Skeletal muscle satellite cell (primary cell): ENCODE measurements at regions not wholly inside any gene's neighbourhood (a gene's known extent, or its start where the extent isn't known, plus 50 kb on each side); places are given as distances from the start of the nearest gene placed in this dataset.

ENCODE experiments used
- H3K27me3 ChIP-seq: 2 replicates; pipeline ENCODE4 v1.7.0; 2013; ENCODE audit warnings: low read length; ENCODE audit not compliant: control insufficient read depth, insufficient read depth
- H3K36me3 ChIP-seq: 2 replicates; pipeline ENCODE4 v1.7.0; 2013; ENCODE audit warnings: mild to moderate bottlenecking, control low read depth, low read length; ENCODE audit not compliant: insufficient read depth
- H3K4me1 ChIP-seq: 2 replicates; pipeline ENCODE4 v1.7.0; 2013; ENCODE audit warnings: low read length; ENCODE audit not compliant: control insufficient read depth, insufficient read depth
- H3K4me2 ChIP-seq: 2 replicates; pipeline ENCODE4 v1.7.0; 2013; ENCODE audit warnings: mild to moderate bottlenecking, low read length
- H3K4me3 ChIP-seq: 2 replicates; pipeline ENCODE4 v1.7.0; 2013; ENCODE audit warnings: low read length
- H3K9ac ChIP-seq: 2 replicates; pipeline ENCODE4 v1.7.0; 2013; ENCODE audit warnings: mild to moderate bottlenecking, low read depth, low read length, moderate library complexity
- H3K9me3 ChIP-seq: replicated peaks from 2 replicates; pipeline ENCODE4 v1.7.0; 2013; ENCODE audit warnings: mild to moderate bottlenecking, control low read depth, low read length

DNA sequence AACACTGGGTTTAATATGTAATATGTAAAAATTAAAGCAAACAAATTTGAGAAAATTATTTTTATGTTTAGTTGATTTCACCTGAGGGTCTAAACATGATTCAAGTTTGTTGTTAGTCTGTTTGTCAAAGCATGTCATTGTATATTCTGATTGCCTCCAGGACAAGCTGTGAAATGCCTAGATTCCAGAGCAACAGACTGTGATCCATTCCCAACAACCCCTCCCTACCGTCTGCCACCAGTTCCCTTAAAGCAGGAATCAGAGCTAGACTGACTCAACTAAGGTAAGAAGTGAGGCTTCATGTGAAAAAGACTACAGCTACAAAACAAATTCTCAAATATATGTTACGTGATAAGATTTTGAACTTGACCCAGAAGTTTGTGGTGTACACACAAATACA, 304.2 kb downstream of the RAB38 start:
- Histone ChIP-seq H3K36me3 (no peaks in the 10 kb centered on the region), H3K4me1 (no peaks in the 10 kb centered on the region), H3K4me2 (no peak overlapping the region), H3K9me3 (no peaks in the 10 kb centered on the region), H3K9ac (no peak overlapping the region), H3K27me3 (no peaks in the 10 kb centered on the region), H3K4me3 (no peak overlapping the region)

DNA sequence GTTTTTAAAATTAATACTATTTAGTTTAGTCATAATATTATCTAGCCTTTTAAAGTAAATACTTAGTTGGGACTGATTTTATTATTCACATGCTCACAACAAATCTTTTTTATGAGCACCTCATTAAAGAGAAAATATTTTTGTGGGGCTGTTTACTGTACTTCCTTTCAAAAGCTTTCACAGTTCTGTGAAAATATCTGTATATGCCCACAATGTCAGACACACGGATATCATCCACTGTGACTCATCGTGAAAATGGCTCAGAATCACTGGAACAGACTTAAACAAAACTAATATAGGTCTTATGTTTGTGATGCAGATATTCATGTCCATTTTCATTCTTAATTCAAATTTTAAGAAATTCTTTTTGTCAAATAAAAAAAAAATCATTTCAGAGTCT, 305.2 kb downstream of the RAB38 start:
- no peaks in the 10 kb centered on the region for H3K9me3 ChIP-seq
- H3K4me2 ChIP-seq = no peak overlapping the region
- H3K9ac ChIP-seq = no peak overlapping the region
- no peak overlapping the region for H3K4me3 ChIP-seq
- no peaks in the 10 kb centered on the region for H3K4me1 ChIP-seq
- no peaks in the 10 kb centered on the region for H3K27me3 ChIP-seq
- H3K36me3 ChIP-seq = no peaks in the 10 kb centered on the region

DNA sequence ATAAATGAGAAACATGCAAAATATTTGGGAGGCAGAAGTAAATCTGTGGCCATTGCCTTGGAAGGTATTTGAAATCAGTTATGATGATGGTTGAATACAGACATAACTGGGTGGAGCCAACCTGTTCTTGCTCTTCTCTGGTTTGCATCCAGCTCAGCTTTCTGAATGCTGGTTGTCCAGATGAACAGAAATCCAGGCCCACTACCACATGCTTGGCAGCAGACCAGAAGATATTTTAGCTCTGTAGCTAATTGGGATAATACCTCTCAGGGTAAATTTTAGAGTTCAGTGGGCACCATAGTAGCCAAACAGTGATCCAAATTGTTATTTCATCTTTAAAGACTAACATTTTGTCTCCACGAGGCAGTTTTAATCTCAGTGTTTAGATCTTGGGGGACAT, 308.3 kb downstream of the RAB38 start:
- Histone ChIP-seq H3K9ac (no peak overlapping the region), H3K36me3 (no peaks in the 10 kb centered on the region), H3K9me3 (no peaks in the 10 kb centered on the region), H3K27me3 (no peaks in the 10 kb centered on the region), H3K4me1 (no peaks in the 10 kb centered on the region), H3K4me2 (no peak overlapping the region), H3K4me3 (no peak overlapping the region)

DNA sequence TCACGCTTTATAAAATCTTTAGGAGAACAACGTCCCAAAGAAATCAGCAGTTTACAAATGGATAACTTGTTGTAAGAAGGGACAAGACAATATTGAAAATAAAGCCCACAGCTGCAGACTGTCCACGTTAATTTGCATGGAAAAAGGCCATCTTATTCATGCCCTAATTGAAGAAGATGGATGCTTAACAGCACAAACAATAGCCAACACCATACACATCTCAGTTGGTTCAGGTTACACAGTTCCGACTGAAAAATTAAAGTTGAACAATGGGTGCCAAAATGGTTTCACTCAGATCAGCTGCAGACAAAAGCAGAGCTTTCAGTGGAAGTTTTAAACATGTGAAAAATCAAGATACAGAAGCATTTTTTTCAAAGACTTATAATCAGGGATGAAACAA, 314.2 kb downstream of the RAB38 start:
- Histone ChIP-seq H3K4me3 (no peak overlapping the region), H3K4me1 (no peaks in the 10 kb centered on the region), H3K4me2 (no peak overlapping the region), H3K27me3 (no peaks in the 10 kb centered on the region), H3K9me3 (no peaks in the 10 kb centered on the region), H3K9ac (no peak overlapping the region), H3K36me3 (no peaks in the 10 kb centered on the region)

DNA sequence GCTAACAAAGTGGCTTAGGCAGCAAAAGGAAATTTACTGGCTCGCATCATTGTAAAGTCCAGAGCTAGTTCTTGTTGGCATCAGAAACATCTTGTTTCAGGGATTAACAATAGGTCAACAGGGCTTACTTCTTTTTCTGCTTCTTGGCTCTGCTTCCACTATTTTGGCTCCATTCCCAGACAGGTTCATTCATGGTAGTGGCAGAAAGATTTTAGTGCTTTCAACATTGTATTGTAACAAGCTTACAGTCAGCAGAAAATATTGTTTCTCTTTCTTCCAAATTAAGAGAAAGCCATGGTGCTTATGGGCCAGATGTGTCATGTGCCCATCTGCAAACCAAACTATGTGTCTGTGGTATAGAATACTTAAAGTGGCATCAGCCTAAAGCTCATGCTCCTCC, 315.6 kb downstream of the RAB38 start:
- Histone ChIP-seq H3K9ac (no peak overlapping the region), H3K9me3 (no peaks in the 10 kb centered on the region), H3K4me3 (no peak overlapping the region), H3K4me2 (no peak overlapping the region), H3K36me3 (no peaks in the 10 kb centered on the region), H3K27me3 (no peaks in the 10 kb centered on the region), H3K4me1 (no peaks in the 10 kb centered on the region)

DNA sequence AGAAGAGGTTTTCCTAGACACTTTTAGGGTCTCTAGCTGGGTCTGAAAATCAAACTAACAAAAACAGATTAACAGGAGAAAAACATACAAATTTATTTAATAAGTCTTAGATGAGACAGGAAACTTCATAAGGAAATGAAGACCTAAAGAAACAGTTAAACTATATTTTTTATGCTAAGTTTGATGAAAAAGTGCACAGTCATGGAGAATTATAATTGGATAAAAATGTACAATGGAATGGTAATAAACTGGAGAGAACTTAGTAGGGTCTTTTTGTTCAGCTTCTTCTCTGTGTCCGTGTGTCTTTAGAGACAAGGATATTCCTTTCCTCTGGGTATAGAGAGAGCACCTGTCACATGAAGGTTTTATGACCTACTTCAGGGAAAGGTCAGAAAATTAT, 323.4 kb downstream of the RAB38 start:
- Histone ChIP-seq H3K9ac (no peak overlapping the region), H3K27me3 (no peaks in the 10 kb centered on the region), H3K9me3 (no peaks in the 10 kb centered on the region), H3K4me2 (no peak overlapping the region), H3K4me1 (no peaks in the 10 kb centered on the region), H3K4me3 (no peak overlapping the region), H3K36me3 (no peaks in the 10 kb centered on the region)

DNA sequence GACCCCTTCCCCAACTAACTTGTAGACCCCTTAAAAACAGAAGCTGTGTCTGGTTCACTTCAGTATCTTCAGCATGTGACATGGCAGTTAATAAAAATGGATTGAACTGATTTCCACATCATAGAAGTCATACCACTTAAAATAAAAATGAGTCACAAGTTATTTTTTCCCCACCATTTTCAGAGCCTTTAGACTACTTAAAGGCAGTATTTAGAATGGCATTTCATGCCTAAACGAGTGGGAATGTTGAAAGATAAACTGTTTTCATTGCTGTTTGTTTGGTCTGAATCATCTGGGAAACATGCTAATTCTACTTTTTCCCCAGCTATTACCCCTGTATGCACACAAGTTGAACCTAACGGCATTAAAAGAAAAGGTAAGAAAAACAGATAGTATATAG, 324.0 kb downstream of the RAB38 start:
- Histone ChIP-seq H3K4me2 (no peak overlapping the region), H3K9me3 (no peaks in the 10 kb centered on the region), H3K36me3 (no peaks in the 10 kb centered on the region), H3K9ac (no peak overlapping the region), H3K4me3 (no peak overlapping the region), H3K27me3 (no peaks in the 10 kb centered on the region), H3K4me1 (no peaks in the 10 kb centered on the region)

DNA sequence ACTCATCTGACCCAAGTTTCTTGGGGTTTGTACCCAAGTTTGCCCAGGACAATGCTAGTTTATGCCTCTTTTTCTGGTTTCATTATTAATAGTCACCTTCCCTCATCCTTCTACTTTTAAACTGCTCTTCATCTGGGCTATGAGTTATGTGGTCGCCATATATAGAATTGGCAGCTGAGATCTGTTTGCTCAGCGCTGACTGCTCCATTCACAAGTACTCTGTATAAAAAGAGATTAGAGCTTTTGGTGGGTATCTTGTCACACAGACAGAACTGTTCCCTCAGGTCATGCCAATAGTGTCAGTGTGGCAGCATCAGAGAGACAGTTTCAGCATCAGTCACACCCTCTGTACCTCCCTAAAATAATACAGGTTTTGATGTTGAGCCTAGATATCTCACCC, 326.0 kb downstream of the RAB38 start:
- Histone ChIP-seq H3K9ac (no peak overlapping the region), H3K4me2 (no peak overlapping the region), H3K9me3 (no peaks in the 10 kb centered on the region), H3K4me1 (no peaks in the 10 kb centered on the region), H3K27me3 (no peaks in the 10 kb centered on the region), H3K36me3 (no peaks in the 10 kb centered on the region), H3K4me3 (no peak overlapping the region)

DNA sequence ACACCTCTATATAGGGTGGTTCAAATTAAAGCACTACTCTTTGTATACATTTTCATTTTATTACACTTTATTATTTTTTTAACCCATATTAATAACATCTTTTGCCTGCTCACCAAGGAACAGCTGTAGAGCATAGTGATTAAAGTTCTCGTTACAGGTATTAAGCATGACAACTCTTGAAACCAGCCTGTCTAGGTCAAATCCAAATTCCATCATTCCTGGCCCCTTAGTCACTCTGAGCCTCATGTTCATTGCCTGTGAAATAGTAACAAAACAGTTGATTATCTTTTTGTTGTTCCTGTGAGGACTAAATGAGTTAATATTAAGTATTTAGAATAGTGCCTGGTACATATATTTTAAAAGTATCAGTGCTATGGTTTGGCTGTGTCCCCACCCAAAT, 334.5 kb downstream of the RAB38 start:
- H3K4me2 ChIP-seq = no peak overlapping the region
- no peak overlapping the region for H3K9ac ChIP-seq
- H3K9me3 ChIP-seq = no peaks in the 10 kb centered on the region
- H3K27me3 ChIP-seq = no peaks in the 10 kb centered on the region
- no peaks in the 10 kb centered on the region for H3K4me1 ChIP-seq
- no peaks in the 10 kb centered on the region for H3K36me3 ChIP-seq
- no peak overlapping the region for H3K4me3 ChIP-seq

DNA sequence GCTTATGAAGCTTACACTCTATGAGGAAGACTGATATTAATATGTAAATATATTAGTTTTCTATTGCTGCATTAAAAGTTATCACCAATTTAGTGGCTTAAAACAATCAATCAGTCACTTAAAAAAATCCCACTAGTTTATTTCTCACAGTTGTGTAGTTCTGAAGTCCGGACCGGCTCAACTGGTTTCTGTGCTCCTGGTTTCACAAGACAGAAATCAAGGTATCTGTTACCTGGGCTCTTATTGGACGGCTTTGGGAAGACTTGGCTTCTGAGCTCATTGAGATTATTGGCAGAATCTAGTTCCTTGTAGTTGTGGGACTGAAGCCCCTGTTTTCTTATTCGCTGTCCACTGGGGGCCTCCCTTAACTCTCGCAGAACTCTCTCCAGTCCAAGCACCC, 343.0 kb downstream of the RAB38 start:
- H3K36me3 ChIP-seq = no peaks in the 10 kb centered on the region
- H3K27me3 ChIP-seq = no peaks in the 10 kb centered on the region
- no peaks in the 10 kb centered on the region for H3K9me3 ChIP-seq
- no peak overlapping the region for H3K4me2 ChIP-seq
- no peak overlapping the region for H3K9ac ChIP-seq
- H3K4me1 ChIP-seq = no peaks in the 10 kb centered on the region
- no peak overlapping the region for H3K4me3 ChIP-seq

DNA sequence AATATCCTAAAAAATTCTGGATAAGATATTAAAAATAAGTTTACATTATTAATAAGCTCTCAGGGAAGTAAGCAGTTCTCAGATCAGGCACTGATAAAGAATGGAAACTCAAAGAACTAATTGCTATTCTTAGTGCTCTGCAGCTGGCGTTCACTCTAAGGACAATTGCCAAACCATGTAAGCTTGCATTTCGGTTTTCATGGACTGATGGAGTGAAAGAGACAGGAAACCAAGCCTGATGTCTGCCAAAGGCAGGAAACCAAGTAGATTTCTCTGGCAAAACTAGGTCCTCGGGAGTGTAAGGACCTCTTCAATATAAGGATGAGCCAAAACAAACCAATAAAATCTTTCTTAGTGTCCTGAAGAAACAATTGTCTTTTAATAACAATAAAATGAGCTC, 355.2 kb downstream of the RAB38 start:
- no peaks in the 10 kb centered on the region for H3K4me1 ChIP-seq
- no peaks in the 10 kb centered on the region for H3K36me3 ChIP-seq
- no peaks in the 10 kb centered on the region for H3K27me3 ChIP-seq
- H3K4me3 ChIP-seq = no peak overlapping the region
- no peak overlapping the region for H3K9ac ChIP-seq
- no peaks in the 10 kb centered on the region for H3K9me3 ChIP-seq
- H3K4me2 ChIP-seq = no peak overlapping the region

DNA sequence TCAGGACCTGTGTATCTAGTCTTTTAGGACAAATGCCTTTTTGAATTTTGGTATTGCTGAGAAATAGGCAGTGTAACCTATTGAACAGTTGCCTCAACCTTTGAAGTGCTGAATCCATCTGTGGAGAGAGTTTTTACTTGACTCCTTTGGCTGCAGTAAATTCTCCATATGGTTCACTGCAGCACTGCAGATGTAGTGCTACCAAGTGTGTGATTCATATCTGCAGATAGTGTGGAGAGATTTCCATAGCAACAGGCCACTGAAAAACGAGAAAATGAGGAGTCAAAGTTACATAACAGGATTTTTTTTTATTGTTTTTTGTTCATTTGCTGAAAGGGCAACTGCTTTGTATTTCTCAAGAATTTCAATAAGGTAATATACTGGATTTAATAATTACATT, 356.1 kb downstream of the RAB38 start:
- Histone ChIP-seq H3K4me1 (no peaks in the 10 kb centered on the region), H3K4me3 (no peak overlapping the region), H3K9ac (no peak overlapping the region), H3K4me2 (no peak overlapping the region), H3K27me3 (no peaks in the 10 kb centered on the region), H3K9me3 (no peaks in the 10 kb centered on the region), H3K36me3 (no peaks in the 10 kb centered on the region)
